HUES64 (cell line): ENCODE measurements at regions not wholly inside any gene's neighbourhood (a gene's known extent, or its start where the extent isn't known, plus 50 kb on each side); places are given as distances from the start of the nearest gene placed in this dataset.

Source experiments
- H3K27ac ChIP-seq: 2 replicates; pipeline ENCODE4 v1.7.0; 2013; ENCODE audit warnings: low read depth, low read length, inconsistent platforms
- H3K27me3 ChIP-seq: 2 replicates; pipeline ENCODE4 v1.6.1; 2013; ENCODE audit warnings: mild to moderate bottlenecking, low read length; ENCODE audit not compliant: insufficient read depth
- H3K36me3 ChIP-seq: 2 replicates; pipeline ENCODE4 v1.6.1; 2013; ENCODE audit warnings: mild to moderate bottlenecking, low read length; ENCODE audit not compliant: insufficient read depth
- H3K4me1 ChIP-seq: 2 replicates; pipeline ENCODE4 v1.6.1; 2013; ENCODE audit warnings: mild to moderate bottlenecking, low read length, moderate library complexity; ENCODE audit not compliant: insufficient read depth
- H3K4me3 ChIP-seq: 2 replicates; pipeline ENCODE4 v1.5.1; 2013; ENCODE audit warnings: mild to moderate bottlenecking, low read length, moderate library complexity
- H3K9ac ChIP-seq: 2 replicates; pipeline ENCODE4 v1.6.1; 2013; ENCODE audit warnings: mild to moderate bottlenecking, low read depth, low read length
- H3K9me3 ChIP-seq: 2 replicates; pipeline ENCODE4 v1.6.1; 2013; ENCODE audit warnings: low read depth, low read length; ENCODE audit not compliant: insufficient read depth
- WGBS: fragments of 150-250, 120-280 bp; methylation state at CpG from one replicate; pipeline ENCODE4 v1.1.7; 2013; ENCODE audit warnings: missing lambda C conversion rate; 5-methylcytosine and 5-hydroxymethylcytosine counted together

DNA sequence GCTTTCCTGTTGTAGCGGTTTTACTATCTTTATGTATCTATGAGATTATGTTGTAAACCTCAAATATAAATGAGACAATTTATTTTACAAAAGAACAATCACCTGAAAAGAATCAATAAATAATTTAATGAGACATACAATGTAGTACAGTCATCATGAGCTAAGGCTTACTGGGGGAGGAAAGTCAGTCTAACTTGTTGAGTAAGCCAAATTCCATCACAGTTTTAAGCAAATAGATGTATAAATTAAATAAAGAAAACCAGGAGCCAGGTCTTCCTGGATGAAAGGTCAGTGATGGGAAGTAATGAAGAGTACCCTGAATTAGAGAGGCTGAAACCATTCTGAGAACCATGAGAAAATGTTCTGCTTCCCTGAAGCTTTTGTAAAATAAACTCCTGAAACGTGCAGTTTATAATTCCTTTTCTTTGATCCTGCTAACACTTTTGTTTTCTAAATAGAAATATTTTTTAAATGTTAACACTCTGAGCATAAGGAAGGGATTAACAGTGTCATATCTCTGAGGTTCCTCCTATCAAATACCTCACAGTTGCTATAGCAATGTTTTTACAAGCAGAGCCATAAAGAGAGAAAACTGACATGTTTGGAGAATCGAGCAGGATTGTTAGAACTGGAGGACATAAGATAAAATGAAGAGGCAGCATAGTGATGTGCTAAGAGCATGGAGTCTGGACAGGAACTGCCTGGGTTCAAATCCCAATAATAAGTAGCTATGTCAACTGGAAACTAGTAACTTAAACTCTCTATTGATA, 444.9 kb upstream of the FOXG1 start:
- H3K9ac ChIP-seq, result no peak overlapping the region
- no peaks in the 10 kb centered on the region for H3K27me3 ChIP-seq
- 95% methylated on average over 2 of the region's 3 CpGs for WGBS
- no peak overlapping the region for H3K27ac ChIP-seq
- H3K4me1 ChIP-seq, result no peaks in the 10 kb centered on the region; the same call in 1 of the 2 replicates
- no peaks in the 10 kb centered on the region for H3K9me3 ChIP-seq
- H3K36me3 ChIP-seq, result no peaks in the 10 kb centered on the region
- H3K4me3 ChIP-seq, result no peak overlapping the region

DNA sequence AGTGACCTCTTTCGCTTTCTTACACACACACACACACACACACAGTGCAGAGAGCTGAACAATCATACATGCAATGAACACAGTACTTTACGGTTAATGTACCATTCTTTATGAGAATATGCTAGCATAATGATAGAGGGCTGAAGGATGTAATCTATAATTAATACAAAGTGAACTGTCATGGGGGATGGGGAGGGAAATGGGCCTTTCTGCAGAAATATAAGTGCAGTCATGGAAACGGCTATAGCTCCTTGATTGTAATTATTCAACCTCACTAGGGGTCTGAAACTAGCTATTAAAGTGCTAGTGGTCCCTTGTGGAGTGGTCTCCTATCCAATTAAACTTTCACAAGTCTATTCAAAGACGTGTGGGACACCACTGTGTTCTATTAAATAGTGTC, 443.2 kb upstream of the FOXG1 start:
- H3K4me1 ChIP-seq, result no peaks in the 10 kb centered on the region; the same call in 1 of the 2 replicates
- no peak overlapping the region for H3K27ac ChIP-seq
- H3K27me3 ChIP-seq, result no peaks in the 10 kb centered on the region
- H3K4me3 ChIP-seq, result no peak overlapping the region
- H3K9ac ChIP-seq, result no peak overlapping the region
- H3K36me3 ChIP-seq, result no peaks in the 10 kb centered on the region
- WGBS, result 73% methylated on average over 3 of the region's 4 CpGs
- no peaks in the 10 kb centered on the region for H3K9me3 ChIP-seq

GRCh38 chr14:28323951-28324741, 442.4 kb upstream of the FOXG1 start:
- Histone ChIP-seq H3K27me3 (no peaks in the 10 kb centered on the region), H3K9me3 (no peaks in the 10 kb centered on the region), H3K4me1 (no peaks in the 10 kb centered on the region; the same call in 1 of the 2 replicates), H3K36me3 (no peaks in the 10 kb centered on the region), H3K9ac (no peak overlapping the region), H3K27ac (no peak overlapping the region), H3K4me3 (no peak overlapping the region)
- 78% methylated on average over 5 of the region's 5 CpGs for WGBS

- Histone ChIP-seq H3K4me3 (no peak overlapping the region), H3K9me3 (no peaks in the 10 kb centered on the region), H3K27me3 (no peaks in the 10 kb centered on the region), H3K9ac (no peak overlapping the region), H3K4me1 (no peaks in the 10 kb centered on the region), H3K27ac (no peak overlapping the region), H3K36me3 (no peaks in the 10 kb centered on the region)
Measured at GRCh38 chr14:28340816-28341215, 425.8 kb upstream of the FOXG1 start.

- H3K4me1 ChIP-seq, result no peaks in the 10 kb centered on the region
- no peak overlapping the region for H3K9ac ChIP-seq
- no peaks in the 10 kb centered on the region for H3K9me3 ChIP-seq
- no peak overlapping the region for H3K27ac ChIP-seq
- H3K36me3 ChIP-seq, result no peaks in the 10 kb centered on the region
- no peak overlapping the region for H3K4me3 ChIP-seq
- no peaks in the 10 kb centered on the region for H3K27me3 ChIP-seq
Measured at GRCh38 chr14:28344381-28344780, 422.2 kb upstream of the FOXG1 start.

GRCh38 chr14:28348797-28349196, 417.8 kb upstream of the FOXG1 start:
- Histone ChIP-seq H3K36me3 (no peaks in the 10 kb centered on the region), H3K9me3 (no peaks in the 10 kb centered on the region), H3K9ac (no peak overlapping the region), H3K27me3 (no peaks in the 10 kb centered on the region), H3K27ac (no peak overlapping the region), H3K4me3 (no peak overlapping the region), H3K4me1 (no peaks in the 10 kb centered on the region)
- WGBS, result 93% methylated on average over 5 of the region's 5 CpGs

GRCh38 chr14:28356819-28357218, 409.8 kb upstream of the FOXG1 start:
- Histone ChIP-seq H3K4me1 (no peaks in the 10 kb centered on the region), H3K27ac (no peak overlapping the region), H3K9me3 (peaks cover 15% of the 10 kb centered on the region), H3K36me3 (no peaks in the 10 kb centered on the region), H3K27me3 (no peaks in the 10 kb centered on the region), H3K9ac (no peak overlapping the region), H3K4me3 (no peak overlapping the region)
- 92% methylated on average over 1 of the region's 1 CpG for WGBS

DNA sequence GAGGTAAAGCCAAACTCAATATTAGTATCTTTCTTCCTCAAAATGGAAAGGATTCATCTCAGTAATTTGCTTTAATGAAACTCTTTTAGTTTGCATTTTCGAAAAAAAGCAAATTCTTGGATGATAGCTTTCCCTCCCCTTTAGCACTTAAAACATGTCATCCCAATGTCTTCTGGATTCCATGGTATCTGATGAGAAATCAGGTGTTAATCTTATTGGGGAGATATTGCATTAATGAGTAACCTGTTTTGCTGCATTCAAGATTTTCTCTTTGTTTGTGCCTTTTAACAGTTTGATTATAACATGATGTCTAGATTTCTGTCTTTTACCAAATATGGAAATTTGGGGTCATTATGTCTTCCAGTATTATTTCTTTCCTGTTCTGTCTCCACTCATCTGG, 405.1 kb upstream of the FOXG1 start:
- Histone ChIP-seq H3K9me3 (peaks cover 32% of the 10 kb centered on the region), H3K9ac (no peak overlapping the region), H3K27ac (no peak overlapping the region), H3K4me3 (no peak overlapping the region), H3K4me1 (no peaks in the 10 kb centered on the region), H3K36me3 (no peaks in the 10 kb centered on the region), H3K27me3 (no peaks in the 10 kb centered on the region)
- 80% methylated on average over 1 of the region's 1 CpG for WGBS

DNA sequence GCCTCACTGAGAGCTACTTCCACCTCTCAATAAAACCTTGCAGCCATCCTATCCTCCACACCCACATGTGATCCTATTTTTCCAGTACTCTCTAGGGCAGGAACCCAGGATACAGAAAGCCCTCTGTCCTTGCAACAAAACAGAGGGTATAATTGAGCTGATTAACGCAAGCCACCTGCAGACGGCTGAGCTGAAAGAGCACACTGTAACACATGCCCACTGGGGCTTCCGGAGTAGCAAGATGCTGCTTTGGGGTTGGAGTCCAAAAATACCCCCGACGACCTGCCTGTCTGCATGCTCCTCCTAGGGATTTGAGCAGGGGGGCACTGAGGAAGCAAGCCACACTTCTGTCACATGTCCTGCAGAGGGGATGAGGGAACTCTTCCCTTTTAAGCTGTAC, 401.1 kb upstream of the FOXG1 start:
- Histone ChIP-seq H3K4me1 (no peaks in the 10 kb centered on the region), H3K27me3 (no peaks in the 10 kb centered on the region), H3K9ac (no peak overlapping the region), H3K27ac (no peak overlapping the region), H3K9me3 (peaks cover 29% of the 10 kb centered on the region), H3K4me3 (no peak overlapping the region), H3K36me3 (no peaks in the 10 kb centered on the region)
- 93% methylated on average over 5 of the region's 5 CpGs for WGBS

DNA sequence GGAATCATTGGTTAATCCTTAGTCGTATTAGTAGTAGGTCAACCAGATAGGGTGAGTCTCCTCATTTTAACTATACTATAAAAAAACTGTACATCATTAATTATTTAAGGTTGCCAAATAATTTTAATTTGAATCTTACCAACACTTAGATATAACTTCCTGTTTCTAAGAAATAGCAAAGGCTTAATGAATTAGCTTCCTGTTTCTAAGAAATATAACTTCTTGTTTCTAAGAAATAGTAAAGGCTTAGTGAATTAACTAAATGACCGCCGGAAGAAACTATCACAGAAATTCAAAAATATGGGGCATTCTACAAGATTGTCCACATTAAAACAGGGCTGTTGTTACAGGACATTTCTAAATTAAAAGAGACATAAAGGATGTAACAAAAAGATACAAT, 392.9 kb upstream of the FOXG1 start:
- Histone ChIP-seq H3K36me3 (no peaks in the 10 kb centered on the region), H3K4me3 (no peak overlapping the region), H3K27ac (no peak overlapping the region), H3K9ac (no peak overlapping the region), H3K9me3 (no peaks in the 10 kb centered on the region), H3K4me1 (no peaks in the 10 kb centered on the region), H3K27me3 (no peaks in the 10 kb centered on the region)
- WGBS, result 100% methylated on average over 2 of the region's 3 CpGs

- no peaks in the 10 kb centered on the region for H3K4me1 ChIP-seq
- no peak overlapping the region for H3K4me3 ChIP-seq
- H3K36me3 ChIP-seq, result no peaks in the 10 kb centered on the region
- H3K27ac ChIP-seq, result no peak overlapping the region
- no peak overlapping the region for H3K9ac ChIP-seq
- no peaks in the 10 kb centered on the region for H3K9me3 ChIP-seq
- no peaks in the 10 kb centered on the region for H3K27me3 ChIP-seq
Measured at GRCh38 chr14:28375295-28375694, 391.3 kb upstream of the FOXG1 start.
